H1 (cell line): ENCODE measurements at regions not wholly inside any gene's neighbourhood (a gene's known extent, or its start where the extent isn't known, plus 50 kb on each side); places are given as distances from the start of the nearest gene placed in this dataset.

Source experiments
- ATF2 ChIP-seq: IDR thresholded peaks from 2 replicates; pipeline ENCODE4 v1.6.1; 2012; ENCODE audit warnings: low read length, inconsistent platforms
- CHD2 ChIP-seq: IDR thresholded peaks from 2 replicates; pipeline ENCODE4 v1.6.1; 2012; ENCODE audit warnings: low read length, improper control_type of control experiment
- CTCF ChIP-seq, 3 experiments: IDR thresholded peaks; 1 replicate in 2 of 3; 2 replicates in 1 of 3; pipeline versions ENCODE4 v1.5.1 to v1.6.1; 2011; ENCODE audit warnings: low read length in 3 of 3, mild to moderate bottlenecking in 3 of 3, inconsistent platforms in 2 of 3, low read depth in 1 of 3, moderate library complexity in 1 of 3; ENCODE audit not compliant: insufficient read depth in 1 of 3; ENCODE audit errors: control extremely low read depth in 1 of 3
- EP300 ChIP-seq, 2 experiments: IDR thresholded peaks; 1 replicate in 1 of 2; 2 replicates in 1 of 2; pipeline ENCODE4 v1.6.1; 2011 to 2012; ENCODE audit warnings: low read depth in 2 of 2, low read length in 2 of 2, mild to moderate bottlenecking in 2 of 2, borderline replicate concordance in 1 of 2, inconsistent platforms in 1 of 2, moderate library complexity in 1 of 2
- JUN ChIP-seq: IDR thresholded peaks from 2 replicates; pipeline ENCODE4 v1.6.1; 2011; ENCODE audit warnings: low read depth, mild to moderate bottlenecking, improper control_type of control experiment, low read length
- POLR2A ChIP-seq, 2 experiments: IDR thresholded peaks; 1 replicate in 1 of 2; 2 replicates in 1 of 2; pipeline ENCODE4 v1.6.1; 2011; ENCODE audit warnings: low read depth in 2 of 2, low read length in 2 of 2, mild to moderate bottlenecking in 2 of 2; ENCODE audit errors: control extremely low read depth in 1 of 2
- RFX5 ChIP-seq: IDR thresholded peaks from 2 replicates; pipeline ENCODE4 v1.6.1; 2011; ENCODE audit warnings: low read depth, low read length, improper control_type of control experiment, borderline replicate concordance
- TBP ChIP-seq: IDR thresholded peaks from 2 replicates; pipeline ENCODE4 v1.6.1; 2011; ENCODE audit warnings: low read depth, low read length, improper control_type of control experiment
- ZNF274 ChIP-seq: IDR thresholded peaks from 2 replicates; pipeline ENCODE4 v1.7.0; 2012; ENCODE audit warnings: low read length, borderline replicate concordance; ENCODE audit errors: extremely low read depth
- TF ChIP-seq, protein P1 (sequence below): IDR thresholded peaks from 2 replicates; pipeline ENCODE4 v1.6.1; 2011; ENCODE audit warnings: low read depth, mild to moderate bottlenecking, low read length; ENCODE audit not compliant: insufficient read depth
- TF ChIP-seq, protein P2 (sequence below): IDR thresholded peaks from 2 replicates; pipeline ENCODE4 v1.6.1; 2012; ENCODE audit warnings: inconsistent platforms
- TF ChIP-seq, protein P3 (sequence below): IDR thresholded peaks from 2 replicates; pipeline ENCODE4 v1.6.1; 2012; ENCODE audit warnings: inconsistent platforms
- TF ChIP-seq, protein P4 (sequence below): IDR thresholded peaks from 2 replicates; pipeline ENCODE4 v1.6.1; 2011; ENCODE audit warnings: low read length, improper control_type of control experiment

DNA sequence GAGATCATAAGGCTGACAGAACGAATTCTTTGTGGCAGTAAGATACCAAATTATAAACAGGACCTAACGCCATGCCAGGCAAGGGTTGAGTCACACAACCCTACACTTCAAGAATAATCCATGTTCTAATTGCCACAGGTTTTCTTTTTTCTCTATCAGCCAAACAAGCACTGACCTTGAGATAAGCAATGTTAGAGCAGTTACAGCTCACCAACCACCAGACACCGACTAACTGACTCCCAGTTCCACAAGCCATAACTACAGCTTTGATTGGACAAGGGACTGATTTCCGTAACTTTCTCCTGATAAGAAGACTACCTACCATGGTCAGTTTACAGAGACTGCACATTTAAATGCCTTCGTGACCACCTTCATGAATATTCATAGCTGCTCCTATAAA, 149.6 kb downstream of the PTPRU start:
- TF ChIP-seq POLR2A (IDR thresholded peaks at IDR 0.05; ENCODE audit: control extremely low read depth in 1 of 2, low read depth in 2 of 2, low read length in 2 of 2) = no peak
- TF ChIP-seq EP300 (IDR thresholded peaks at IDR 0.05; ENCODE audit: borderline replicate concordance in 1 of 2, low read depth in 2 of 2, low read length in 2 of 2) = no peak
- TF ChIP-seq, protein P1, sequence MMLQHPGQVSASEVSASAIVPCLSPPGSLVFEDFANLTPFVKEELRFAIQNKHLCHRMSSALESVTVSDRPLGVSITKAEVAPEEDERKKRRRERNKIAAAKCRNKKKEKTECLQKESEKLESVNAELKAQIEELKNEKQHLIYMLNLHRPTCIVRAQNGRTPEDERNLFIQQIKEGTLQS = no peak
- TF ChIP-seq RFX5 = no peak
- TF ChIP-seq, protein P2, sequence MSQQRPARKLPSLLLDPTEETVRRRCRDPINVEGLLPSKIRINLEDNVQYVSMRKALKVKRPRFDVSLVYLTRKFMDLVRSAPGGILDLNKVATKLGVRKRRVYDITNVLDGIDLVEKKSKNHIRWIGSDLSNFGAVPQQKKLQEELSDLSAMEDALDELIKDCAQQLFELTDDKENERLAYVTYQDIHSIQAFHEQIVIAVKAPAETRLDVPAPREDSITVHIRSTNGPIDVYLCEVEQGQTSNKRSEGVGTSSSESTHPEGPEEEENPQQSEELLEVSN = no peak
- TF ChIP-seq ZNF274 = no peak
- TF ChIP-seq JUN = no peak
- TF ChIP-seq, protein P3, sequence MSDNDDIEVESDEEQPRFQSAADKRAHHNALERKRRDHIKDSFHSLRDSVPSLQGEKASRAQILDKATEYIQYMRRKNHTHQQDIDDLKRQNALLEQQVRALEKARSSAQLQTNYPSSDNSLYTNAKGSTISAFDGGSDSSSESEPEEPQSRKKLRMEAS = no peak
- no peak for TF ChIP-seq CHD2
- no peak for TF ChIP-seq CTCF (IDR thresholded peaks at IDR 0.05; ENCODE audit: control extremely low read depth in 1 of 3, insufficient read depth in 1 of 3, low read depth in 1 of 3, low read length in 3 of 3)
- TF ChIP-seq, protein P4, sequence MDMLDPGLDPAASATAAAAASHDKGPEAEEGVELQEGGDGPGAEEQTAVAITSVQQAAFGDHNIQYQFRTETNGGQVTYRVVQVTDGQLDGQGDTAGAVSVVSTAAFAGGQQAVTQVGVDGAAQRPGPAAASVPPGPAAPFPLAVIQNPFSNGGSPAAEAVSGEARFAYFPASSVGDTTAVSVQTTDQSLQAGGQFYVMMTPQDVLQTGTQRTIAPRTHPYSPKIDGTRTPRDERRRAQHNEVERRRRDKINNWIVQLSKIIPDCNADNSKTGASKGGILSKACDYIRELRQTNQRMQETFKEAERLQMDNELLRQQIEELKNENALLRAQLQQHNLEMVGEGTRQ = no peak
- TF ChIP-seq ATF2 = no peak
- no peak for TF ChIP-seq TBP
